Inflammatory macrophage treated with lipopolysaccharide for 1 hour (primary cell): ENCODE measurements at regions not wholly inside any gene's neighbourhood (a gene's known extent, or its start where the extent isn't known, plus 50 kb on each side); places are given as distances from the start of the nearest gene placed in this dataset.
"Not testable (repeated sequence)": the region's sequence is repeated elsewhere in the genome, so short reads cannot be mapped to it uniquely, and the experiment has no call there.

Experiments used
- DNase-seq, 2 donors: peaks; one replicate each; pipeline ENCODE4 v3.0.0-alpha.2; 2020 to 2022

GRCh38 chr10:4633776-4634175 is 192.2 kb upstream of the AKR1E2 start:
- DNase-seq: no peak

- DNase-seq: no peak
Observed at GRCh38 chr10:4633186-4633585, 192.8 kb upstream of the AKR1E2 start.

GRCh38 chr10:4632757-4633156 is 193.2 kb upstream of the AKR1E2 start:
- DNase-seq: no peak

GRCh38 chr10:4626919-4627318 is 199.1 kb upstream of the AKR1E2 start:
- no peak for DNase-seq

GRCh38 chr10:4623757-4624420 is 202.1 kb upstream of the AKR1E2 start:
- no peak for DNase-seq

- no peak for DNase-seq
Observed at GRCh38 chr10:4623200-4623599, 202.8 kb upstream of the AKR1E2 start.

GRCh38 chr10:4622384-4622783 is 203.6 kb upstream of the AKR1E2 start:
- DNase-seq: no peak

- DNase-seq: no peak
Observed at GRCh38 chr10:4617589-4617988, 208.4 kb upstream of the AKR1E2 start.

GRCh38 chr10:4615042-4615441 is 211.0 kb upstream of the AKR1E2 start:
- no peak for DNase-seq

GRCh38 chr10:4609251-4609650 is 216.8 kb upstream of the AKR1E2 start:
- DNase-seq: no peak

GRCh38 chr10:4607681-4608080 is 218.3 kb upstream of the AKR1E2 start:
- no peak for DNase-seq

GRCh38 chr10:4606856-4607636 is 219.0 kb upstream of the AKR1E2 start:
- no peak for DNase-seq

GRCh38 chr10:4602764-4603491 is 223.1 kb upstream of the AKR1E2 start:
- DNase-seq: no peak

GRCh38 chr10:4599471-4599870 is 226.5 kb upstream of the AKR1E2 start:
- no peak for DNase-seq

GRCh38 chr10:4597898-4598297 is 228.1 kb upstream of the AKR1E2 start:
- DNase-seq: not testable (repeated sequence)

- DNase-seq: no peak
Observed at GRCh38 chr10:4596951-4597350, 229.1 kb upstream of the AKR1E2 start.

- DNase-seq: no peak
Observed at GRCh38 chr10:4595719-4596319, 230.2 kb upstream of the AKR1E2 start.

- no peak for DNase-seq
Observed at GRCh38 chr10:4590807-4591206, 235.2 kb upstream of the AKR1E2 start.

- no peak for DNase-seq
Observed at GRCh38 chr10:4588824-4589223, 237.2 kb upstream of the AKR1E2 start.

- no peak for DNase-seq
Observed at GRCh38 chr10:4587466-4587865, 238.5 kb upstream of the AKR1E2 start.

- no peak for DNase-seq
Observed at GRCh38 chr10:4586776-4587175, 239.2 kb upstream of the AKR1E2 start.

GRCh38 chr10:4581929-4582328 is 244.1 kb upstream of the AKR1E2 start:
- DNase-seq: no peak

GRCh38 chr10:4579844-4580243 is 246.2 kb upstream of the AKR1E2 start:
- no peak for DNase-seq
